HEK293T (cell line): ENCODE measurements at regions not wholly inside any gene's neighbourhood (a gene's known extent, or its start where the extent isn't known, plus 50 kb on each side); places are given as distances from the start of the nearest gene placed in this dataset.

ENCODE experiments used
- BHLHE40 ChIP-seq: fragments of 450-650 bp; IDR thresholded peaks from 2 replicates; pipeline ENCODE4 v1.6.1; 2016; ENCODE audit warnings: mild to moderate bottlenecking, moderate library complexity, borderline replicate concordance
- CTBP1 ChIP-seq: fragments of 450-650 bp; IDR thresholded peaks from 2 replicates; pipeline ENCODE4 v1.6.1; 2016; ENCODE audit warnings: borderline replicate concordance
- ELF4 ChIP-seq: fragments of 450-650 bp; IDR thresholded peaks from 2 replicates; pipeline ENCODE4 v1.6.1; 2017; ENCODE audit warnings: antibody characterized with exemption
- FOXM1 ChIP-seq: fragments of 450-650 bp; IDR thresholded peaks from 2 replicates; pipeline ENCODE4 v1.6.1; 2017; ENCODE audit warnings: mild to moderate bottlenecking, borderline replicate concordance
- HDGF ChIP-seq: fragments of 450-650 bp; IDR thresholded peaks from 2 replicates; pipeline ENCODE4 v1.6.1; 2017; ENCODE audit warnings: antibody characterized with exemption, borderline replicate concordance
- LEF1 ChIP-seq: fragments of 450-650 bp; IDR thresholded peaks from 2 replicates; pipeline ENCODE4 v1.6.1; 2017; ENCODE audit warnings: mild to moderate bottlenecking, borderline replicate concordance
- SP1 ChIP-seq: fragments of 450-650 bp; IDR thresholded peaks from 2 replicates; pipeline ENCODE4 v1.6.1; 2017
- SUZ12 ChIP-seq: fragments of 450-650 bp; IDR thresholded peaks from 2 replicates; pipeline ENCODE4 v1.6.1; 2016; ENCODE audit warnings: mild to moderate bottlenecking
- TARDBP ChIP-seq: fragments of 450-650 bp; IDR thresholded peaks from 2 replicates; pipeline ENCODE4 v1.6.1; 2016

DNA sequence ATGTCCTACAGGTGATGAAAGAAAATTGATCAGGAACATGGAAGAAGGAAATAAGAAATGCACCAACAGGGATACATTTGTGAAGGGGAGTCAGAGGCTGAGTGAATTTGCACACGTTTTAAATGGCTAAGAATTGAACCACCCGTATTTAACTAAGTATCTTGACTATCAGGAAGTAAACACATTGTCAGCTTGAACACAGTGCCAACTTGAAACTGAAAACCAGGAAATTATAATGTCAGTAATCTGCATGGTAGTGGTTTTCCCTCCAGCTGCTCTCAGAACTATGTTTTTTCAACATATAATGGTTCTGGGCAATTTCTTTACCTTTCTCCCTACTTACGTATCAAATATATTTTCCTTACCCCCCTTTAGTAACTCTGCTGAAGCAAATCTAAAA lies 366.5 kb upstream of the POU3F2 start:
- TF ChIP-seq SUZ12, result no peak
- no peak for TF ChIP-seq TARDBP
- no peak for TF ChIP-seq FOXM1
- TF ChIP-seq ELF4, result no peak
- no peak for TF ChIP-seq HDGF
- TF ChIP-seq SP1, result no peak
- no peak for TF ChIP-seq LEF1
- no peak for TF ChIP-seq BHLHE40
- no peak for TF ChIP-seq CTBP1
